ENCODE measurements at regions not wholly inside any gene's neighbourhood (a gene's known extent, or its start where the extent isn't known, plus 50 kb on each side); places are given as distances from the start of the nearest gene placed in this dataset.

DNA sequence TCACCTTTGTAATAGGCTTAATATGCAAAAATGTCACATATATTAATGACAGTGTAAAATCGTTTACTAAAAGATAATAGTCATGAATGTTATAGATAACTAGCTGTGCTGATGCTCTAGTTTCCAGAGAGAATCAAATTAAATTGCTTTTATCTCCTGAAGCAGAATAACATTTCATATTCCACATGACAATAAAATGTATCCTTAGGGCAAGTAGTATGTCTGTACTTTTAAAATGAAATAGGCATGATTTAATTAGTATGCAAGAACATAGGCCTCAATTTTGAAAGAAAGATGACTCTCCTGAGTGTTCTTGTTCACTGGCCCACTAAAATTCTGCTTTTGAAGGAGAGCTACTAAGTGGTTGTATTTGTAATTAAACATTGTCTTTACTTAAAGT, 1027.0 kb downstream of the ARAP2 start:
- TF ChIP-seq, protein P1, sequence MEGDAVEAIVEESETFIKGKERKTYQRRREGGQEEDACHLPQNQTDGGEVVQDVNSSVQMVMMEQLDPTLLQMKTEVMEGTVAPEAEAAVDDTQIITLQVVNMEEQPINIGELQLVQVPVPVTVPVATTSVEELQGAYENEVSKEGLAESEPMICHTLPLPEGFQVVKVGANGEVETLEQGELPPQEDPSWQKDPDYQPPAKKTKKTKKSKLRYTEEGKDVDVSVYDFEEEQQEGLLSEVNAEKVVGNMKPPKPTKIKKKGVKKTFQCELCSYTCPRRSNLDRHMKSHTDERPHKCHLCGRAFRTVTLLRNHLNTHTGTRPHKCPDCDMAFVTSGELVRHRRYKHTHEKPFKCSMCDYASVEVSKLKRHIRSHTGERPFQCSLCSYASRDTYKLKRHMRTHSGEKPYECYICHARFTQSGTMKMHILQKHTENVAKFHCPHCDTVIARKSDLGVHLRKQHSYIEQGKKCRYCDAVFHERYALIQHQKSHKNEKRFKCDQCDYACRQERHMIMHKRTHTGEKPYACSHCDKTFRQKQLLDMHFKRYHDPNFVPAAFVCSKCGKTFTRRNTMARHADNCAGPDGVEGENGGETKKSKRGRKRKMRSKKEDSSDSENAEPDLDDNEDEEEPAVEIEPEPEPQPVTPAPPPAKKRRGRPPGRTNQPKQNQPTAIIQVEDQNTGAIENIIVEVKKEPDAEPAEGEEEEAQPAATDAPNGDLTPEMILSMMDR (IDR thresholded peaks at IDR 0.05), result no peak
- TF ChIP-seq ZFX (IDR thresholded peaks at IDR 0.05; ENCODE audit: borderline replicate concordance), result no peak
- H3K27ac ChIP-seq, result no peak overlapping the region

DNA sequence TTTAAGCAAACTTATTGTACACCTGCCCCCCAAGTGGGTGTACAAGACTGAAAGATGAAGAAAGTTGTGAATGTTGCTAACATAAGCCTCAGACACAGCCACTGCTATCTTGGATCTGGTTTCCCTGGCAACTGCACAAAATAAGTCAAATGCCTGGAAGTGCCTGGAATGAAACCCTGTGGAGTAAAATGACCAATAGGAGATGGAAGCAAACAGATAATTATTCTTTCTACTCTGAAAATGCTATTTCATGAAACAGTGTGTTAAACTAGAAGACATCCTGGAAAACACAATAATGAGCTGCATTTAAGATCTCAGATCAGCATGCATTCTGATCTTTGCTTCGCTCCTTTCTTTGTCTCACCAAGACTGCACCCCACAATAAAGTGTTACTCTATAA, 1016.0 kb downstream of the ARAP2 start:
- TF ChIP-seq, protein P1 (IDR thresholded peaks at IDR 0.05), result no peak
- H3K27ac ChIP-seq, result no peak overlapping the region

DNA sequence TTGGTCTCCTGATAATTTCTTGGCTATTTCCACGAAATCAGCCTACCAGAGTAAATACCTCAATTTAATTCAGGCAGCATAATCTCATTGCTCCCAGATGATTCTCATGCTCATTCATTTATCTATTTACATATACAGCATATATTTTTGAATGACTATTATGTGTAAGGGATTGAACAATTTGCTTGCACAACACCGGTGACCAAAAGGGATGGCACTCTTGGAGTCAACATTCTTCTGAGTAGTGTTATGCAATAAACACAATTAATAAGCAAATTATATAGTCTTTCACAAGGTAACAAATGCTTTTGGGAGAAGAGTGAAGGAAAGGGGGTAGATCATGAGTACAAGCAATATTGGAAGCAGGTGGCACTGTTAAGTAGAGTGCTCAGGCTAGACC, 1015.3 kb downstream of the ARAP2 start:
- H3K27ac ChIP-seq, result no peak overlapping the region
- TF ChIP-seq, protein P1 (IDR thresholded peaks at IDR 0.05), result no peak
- TF ChIP-seq ZFX (IDR thresholded peaks at IDR 0.05; ENCODE audit: borderline replicate concordance), result no peak

DNA sequence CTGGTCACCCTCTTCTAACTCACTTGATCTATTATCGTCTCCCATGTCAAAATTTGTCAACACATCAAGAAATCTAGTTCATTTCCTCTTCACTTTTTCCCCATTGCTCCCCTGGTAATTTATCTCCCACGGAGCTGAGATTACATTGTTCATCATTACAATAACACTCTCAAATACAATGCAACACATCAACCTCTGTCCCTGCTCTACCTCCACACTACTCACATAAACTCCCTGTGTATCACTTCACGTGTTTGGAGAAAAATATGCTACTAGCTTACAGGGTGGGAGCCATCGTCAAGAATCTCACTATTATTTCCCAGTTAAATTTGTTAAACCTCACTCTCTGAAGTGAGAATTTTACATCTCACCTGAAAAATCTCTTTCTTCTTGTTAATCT, 1006.4 kb downstream of the ARAP2 start:
- no peak overlapping the region for H3K27ac ChIP-seq
- no peak for TF ChIP-seq ZFX (IDR thresholded peaks at IDR 0.05; ENCODE audit: borderline replicate concordance)
- TF ChIP-seq, protein P1 (IDR thresholded peaks at IDR 0.05), result no peak

DNA sequence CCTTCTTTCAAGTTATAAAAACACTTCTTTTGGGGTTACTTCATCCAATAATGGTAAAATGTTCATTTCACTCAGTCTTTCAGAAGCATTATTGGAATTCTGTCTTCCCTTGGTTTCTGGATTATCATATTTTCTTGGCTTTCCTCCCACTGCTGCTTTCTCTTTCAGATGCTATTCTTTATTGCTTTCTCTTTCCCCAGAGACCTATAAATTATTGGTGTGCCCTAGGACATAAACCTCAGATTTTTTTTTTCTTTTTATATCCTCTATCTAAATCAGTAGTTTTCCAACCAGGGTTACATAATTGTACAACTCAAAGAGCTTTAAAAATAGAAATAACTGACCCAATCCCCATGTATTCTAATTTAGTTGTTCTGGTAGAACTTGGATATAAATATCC, 1005.5 kb downstream of the ARAP2 start:
- no peak overlapping the region for H3K27ac ChIP-seq
- TF ChIP-seq ZFX (IDR thresholded peaks at IDR 0.05; ENCODE audit: borderline replicate concordance), result no peak
- TF ChIP-seq, protein P1 (IDR thresholded peaks at IDR 0.05), result no peak

DNA sequence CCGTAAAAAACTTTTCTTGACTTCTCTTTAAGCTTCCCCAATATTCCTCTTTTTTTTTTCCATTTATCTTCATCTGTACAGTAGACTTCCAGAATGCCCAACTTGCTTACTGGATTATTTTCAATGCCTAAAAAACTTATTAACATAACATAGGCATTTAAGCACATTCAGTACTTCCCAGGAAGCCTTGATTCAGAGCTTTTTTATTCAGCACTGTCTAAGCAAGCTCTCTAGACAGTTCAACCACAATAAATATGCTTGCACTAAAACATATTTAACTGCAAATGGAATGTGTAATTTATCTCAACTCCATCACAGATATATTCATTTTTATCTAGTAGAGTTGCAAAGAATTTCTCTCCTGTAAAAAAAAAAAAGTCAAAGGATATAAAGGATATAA, 997.8 kb downstream of the ARAP2 start:
- no peak for TF ChIP-seq ZFX (IDR thresholded peaks at IDR 0.05; ENCODE audit: borderline replicate concordance)
- TF ChIP-seq, protein P1 (IDR thresholded peaks at IDR 0.05), result no peak
- H3K27ac ChIP-seq, result no peak overlapping the region; the same call in 1 of the 2 replicates

DNA sequence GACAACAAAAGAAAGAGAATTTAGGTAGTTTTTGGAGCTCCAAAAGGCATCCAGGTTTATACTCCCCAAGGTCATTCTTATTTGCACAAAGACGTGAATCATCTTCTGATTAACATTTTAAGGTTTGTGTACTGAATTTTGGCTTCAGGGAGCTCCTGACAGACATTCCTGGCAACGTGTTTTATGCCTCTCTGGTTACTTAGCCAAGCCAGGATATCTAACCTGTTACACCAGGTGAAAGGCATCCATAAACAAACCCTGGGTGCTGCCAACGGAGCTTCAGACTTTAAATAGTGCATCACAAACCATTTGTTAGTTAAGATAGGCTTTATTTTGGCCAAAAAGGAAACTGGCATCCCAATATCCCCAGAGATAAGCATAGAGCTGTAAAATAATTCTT, 997.3 kb downstream of the ARAP2 start:
- no peak for TF ChIP-seq ZFX (IDR thresholded peaks at IDR 0.05; ENCODE audit: borderline replicate concordance)
- TF ChIP-seq, protein P1 (IDR thresholded peaks at IDR 0.05), result no peak
- no peak overlapping the region; the same call in 1 of the 2 replicates for H3K27ac ChIP-seq

Measured in 22Rv1 (cell line).